MM.1S (cell line): ENCODE measurements at regions not wholly inside any gene's neighbourhood (a gene's known extent, or its start where the extent isn't known, plus 50 kb on each side); places are given as distances from the start of the nearest gene placed in this dataset.

Experiments used
- DNase-seq: peaks from one replicate; pipeline ENCODE4 v3.0.0-alpha.2; 2015
- H2AFZ ChIP-seq: fragments of 300-600 bp; sonication (generic); 2 replicates; pipeline ENCODE4 v1.6.0; 2016; ENCODE audit warnings: antibody characterized with exemption, low read length
- H3F3A ChIP-seq: fragments of 300-600 bp; sonication (generic); 2 replicates; pipeline ENCODE4 v1.6.1; 2016; ENCODE audit warnings: mild to moderate bottlenecking, antibody characterized with exemption, low read length, moderate library complexity, mixed read lengths; ENCODE audit not compliant: insufficient read depth
- H3K27ac ChIP-seq: fragments of 300-600 bp; sonication (generic); 2 replicates; pipeline ENCODE4 v1.5.1; 2016; ENCODE audit warnings: mild to moderate bottlenecking, low read length
- H3K27me3 ChIP-seq: fragments of 300-600 bp; sonication (generic); replicated peaks from 2 replicates; pipeline ENCODE4 v1.6.0; 2016; ENCODE audit warnings: low read length; ENCODE audit not compliant: insufficient read depth
- H3K36me3 ChIP-seq: fragments of 300-600 bp; sonication (generic); replicated peaks from 2 replicates; pipeline ENCODE4 v1.6.1; 2016; ENCODE audit warnings: mild to moderate bottlenecking, low read length, mixed read lengths; ENCODE audit not compliant: insufficient read depth
- H3K4me1 ChIP-seq: fragments of 300-600 bp; sonication (generic); 2 replicates; pipeline ENCODE4 v1.6.1; 2016; ENCODE audit warnings: low read length, mixed read lengths
- H3K4me2 ChIP-seq: fragments of 300-600 bp; sonication (generic); 2 replicates; pipeline ENCODE4 v1.6.0; 2016; ENCODE audit warnings: low read depth, low read length
- H3K4me3 ChIP-seq: fragments of 300-600 bp; sonication (generic); 2 replicates; pipeline ENCODE4 v1.5.1; 2016; ENCODE audit warnings: low read length, mixed read lengths
- H3K79me2 ChIP-seq: fragments of 300-600 bp; sonication (generic); 2 replicates; pipeline ENCODE4 v1.6.1; 2016; ENCODE audit warnings: mixed run types, low read length, mixed read lengths
- H3K9ac ChIP-seq: fragments of 300-600 bp; sonication (generic); 2 replicates; pipeline ENCODE4 v1.6.1; 2016; ENCODE audit warnings: low read length, mixed read lengths
- H3K9me2 ChIP-seq: fragments of 300-600 bp; sonication (generic); replicated peaks from 2 replicates; pipeline ENCODE4 v1.6.1; 2016; ENCODE audit warnings: mild to moderate bottlenecking, low read length, mixed read lengths; ENCODE audit not compliant: insufficient read depth
- H3K9me3 ChIP-seq: fragments of 300-600 bp; sonication (generic); replicated peaks from 2 replicates; pipeline ENCODE4 v1.6.1; 2016; ENCODE audit warnings: mild to moderate bottlenecking, low read length, mixed read lengths; ENCODE audit not compliant: insufficient read depth
- H4K20me1 ChIP-seq: fragments of 300-600 bp; sonication (generic); 2 replicates; pipeline ENCODE4 v1.6.1; 2016; ENCODE audit warnings: mild to moderate bottlenecking, low read length, moderate library complexity, mixed read lengths; ENCODE audit not compliant: insufficient read depth
- EZH2 ChIP-seq: fragments of 300-600 bp; sonication (generic); optimal IDR thresholded peaks from 2 replicates; pipeline ENCODE3; 2017; ENCODE audit warnings: low read depth, mild to moderate bottlenecking, antibody characterized with exemption, low read length, mixed read lengths
- EZH2phosphoT487 ChIP-seq: fragments of 300-600 bp; sonication (generic); IDR thresholded peaks from 2 replicates; pipeline ENCODE4 v1.6.1; 2018; ENCODE audit warnings: antibody characterized with exemption, low read length
- TF ChIP-seq, protein P1 (sequence below): fragments of 300-600 bp; sonication (generic); IDR thresholded peaks from 2 replicates; pipeline ENCODE4 v1.5.1; 2016; ENCODE audit warnings: antibody characterized with exemption, low read length, mixed read lengths

DNA sequence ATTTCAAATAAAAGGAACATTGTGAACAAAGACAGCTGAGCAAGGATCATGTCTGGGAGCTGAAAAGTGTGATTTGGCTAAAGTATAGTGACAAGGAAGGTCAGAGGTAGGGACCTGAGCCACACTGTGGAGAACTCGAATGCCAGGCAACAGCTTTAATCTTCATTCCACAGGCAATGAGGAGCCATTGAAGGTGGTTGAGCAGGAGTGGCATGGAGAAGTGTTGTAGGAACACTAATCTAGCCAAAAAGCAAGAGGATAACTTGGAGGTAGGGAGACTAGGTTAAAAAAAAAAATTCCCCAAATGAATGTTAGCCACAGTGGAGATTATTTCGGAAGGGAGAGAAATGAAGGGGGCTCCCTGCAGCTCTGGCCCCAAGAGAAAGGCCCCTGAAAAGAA, 286.9 kb downstream of the BCOR start:
- Histone ChIP-seq H4K20me1 (no peaks in the 10 kb centered on the region), H3K9me3 (no peaks in the 10 kb centered on the region), H3K4me2 (no peak overlapping the region), H3K27ac (no peak overlapping the region), H3K4me3 (no peak overlapping the region), H3K27me3 (no peaks in the 10 kb centered on the region), H3F3A (no peaks in the 10 kb centered on the region), H3K4me1 (0 out of 2 replicates have a peak, but pooled peaks cover 4% of the 10 kb centered on the region), H3K36me3 (no peaks in the 10 kb centered on the region), H3K9ac (no peak overlapping the region), H2AFZ (no peak overlapping the region), H3K9me2 (no peaks in the 10 kb centered on the region), H3K79me2 (no peaks in the 10 kb centered on the region)
- no peak for DNase-seq
- TF ChIP-seq, protein P1, sequence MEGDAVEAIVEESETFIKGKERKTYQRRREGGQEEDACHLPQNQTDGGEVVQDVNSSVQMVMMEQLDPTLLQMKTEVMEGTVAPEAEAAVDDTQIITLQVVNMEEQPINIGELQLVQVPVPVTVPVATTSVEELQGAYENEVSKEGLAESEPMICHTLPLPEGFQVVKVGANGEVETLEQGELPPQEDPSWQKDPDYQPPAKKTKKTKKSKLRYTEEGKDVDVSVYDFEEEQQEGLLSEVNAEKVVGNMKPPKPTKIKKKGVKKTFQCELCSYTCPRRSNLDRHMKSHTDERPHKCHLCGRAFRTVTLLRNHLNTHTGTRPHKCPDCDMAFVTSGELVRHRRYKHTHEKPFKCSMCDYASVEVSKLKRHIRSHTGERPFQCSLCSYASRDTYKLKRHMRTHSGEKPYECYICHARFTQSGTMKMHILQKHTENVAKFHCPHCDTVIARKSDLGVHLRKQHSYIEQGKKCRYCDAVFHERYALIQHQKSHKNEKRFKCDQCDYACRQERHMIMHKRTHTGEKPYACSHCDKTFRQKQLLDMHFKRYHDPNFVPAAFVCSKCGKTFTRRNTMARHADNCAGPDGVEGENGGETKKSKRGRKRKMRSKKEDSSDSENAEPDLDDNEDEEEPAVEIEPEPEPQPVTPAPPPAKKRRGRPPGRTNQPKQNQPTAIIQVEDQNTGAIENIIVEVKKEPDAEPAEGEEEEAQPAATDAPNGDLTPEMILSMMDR: no peak
- TF ChIP-seq EZH2: no peak
- TF ChIP-seq EZH2phosphoT487: no peak

DNA sequence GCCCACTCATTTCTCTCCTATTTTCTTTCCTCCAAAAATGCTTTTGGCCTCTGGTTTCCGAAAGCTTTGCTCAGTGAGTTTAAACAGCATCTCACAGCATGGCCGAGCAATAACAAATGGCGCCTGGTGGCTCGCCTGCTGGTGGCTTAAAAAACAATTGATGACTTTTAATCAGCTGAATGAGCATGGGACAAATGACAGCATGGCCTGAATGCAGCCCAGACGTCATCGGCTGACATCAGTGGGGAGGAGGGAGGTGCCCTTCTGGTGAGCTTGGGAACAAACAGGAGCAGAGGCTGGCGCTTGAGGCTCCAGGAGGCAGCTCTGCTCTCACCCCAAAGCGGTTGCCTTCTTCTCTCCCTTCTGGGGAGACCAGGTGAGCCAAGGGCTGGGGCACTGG, 286.4 kb downstream of the BCOR start:
- Histone ChIP-seq H3K27me3 (no peaks in the 10 kb centered on the region), H3K9me2 (no peaks in the 10 kb centered on the region), H3K27ac (no peak overlapping the region), H3K79me2 (no peaks in the 10 kb centered on the region), H3K4me2 (no peak overlapping the region), H3K36me3 (no peaks in the 10 kb centered on the region), H4K20me1 (no peaks in the 10 kb centered on the region), H2AFZ (no peak overlapping the region), H3K4me1 (0 out of 2 replicates have a peak, but pooled peaks cover 4% of the 10 kb centered on the region), H3K4me3 (no peak overlapping the region), H3K9ac (no peak overlapping the region), H3K9me3 (no peaks in the 10 kb centered on the region), H3F3A (no peaks in the 10 kb centered on the region)
- TF ChIP-seq, protein P1: no peak
- no peak for TF ChIP-seq EZH2phosphoT487
- TF ChIP-seq EZH2: no peak
- DNase-seq: no peak

DNA sequence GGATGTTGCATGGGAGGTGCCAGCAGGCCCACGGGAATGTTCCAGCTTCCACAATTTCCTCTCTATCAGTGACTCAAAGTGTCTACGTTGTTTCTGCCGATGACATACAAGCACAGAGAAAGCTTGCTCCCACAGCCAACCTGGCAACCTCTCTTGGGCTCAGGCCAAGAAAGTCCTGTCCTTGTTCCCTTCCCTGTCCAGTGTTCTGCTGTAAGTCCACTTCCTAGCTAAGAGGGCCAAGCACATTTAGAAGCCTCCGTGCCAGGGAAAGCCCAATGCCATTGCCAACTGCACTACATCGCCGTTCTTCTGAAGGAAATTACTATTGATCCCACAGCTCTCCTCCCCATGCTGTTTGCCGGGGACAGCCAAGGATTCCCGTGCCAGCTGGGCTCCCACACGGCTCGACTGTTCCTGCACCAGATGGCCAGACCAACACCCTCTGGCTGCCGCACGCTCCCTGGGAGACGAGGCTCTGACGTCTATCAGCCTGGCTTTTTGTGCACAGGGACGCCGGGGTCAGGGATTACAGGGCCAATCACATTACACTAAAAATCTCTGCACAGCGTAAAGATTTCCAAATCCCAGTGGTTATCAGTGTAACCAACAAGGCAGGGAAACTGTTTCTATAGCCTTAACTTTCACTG, 284.0 kb downstream of the BCOR start:
- Histone ChIP-seq H3K9me3 (no peaks in the 10 kb centered on the region), H3K9me2 (no peaks in the 10 kb centered on the region), H3K27ac (no peak overlapping the region), H3K4me1 (0 out of 2 replicates have a peak, but pooled peaks cover 4% of the 10 kb centered on the region), H3K4me2 (no peak overlapping the region), H3K9ac (no peak overlapping the region), H3K36me3 (no peaks in the 10 kb centered on the region), H4K20me1 (no peaks in the 10 kb centered on the region), H3F3A (no peaks in the 10 kb centered on the region), H3K27me3 (no peaks in the 10 kb centered on the region), H2AFZ (no peak overlapping the region), H3K79me2 (no peaks in the 10 kb centered on the region), H3K4me3 (no peak overlapping the region)
- no peak for DNase-seq
- TF ChIP-seq, protein P1: no peak
- TF ChIP-seq EZH2phosphoT487 (no peak), EZH2 (no peak)
